Hepatocyte (in vitro differentiated cells): ENCODE measurements at regions not wholly inside any gene's neighbourhood (a gene's known extent, or its start where the extent isn't known, plus 50 kb on each side); places are given as distances from the start of the nearest gene placed in this dataset.

Experiments used
- DNase-seq: peaks from one replicate; pipeline ENCODE4 v3.0.0-alpha.2; 2016; ENCODE audit warnings: low spot score
- H2AFZ ChIP-seq: fragments of 200-600 bp; sonication (generic); 2 replicates; pipeline ENCODE4 v1.6.0; 2016; ENCODE audit warnings: antibody characterized with exemption, mild to moderate bottlenecking
- H3K27ac ChIP-seq: fragments of 200-600 bp; sonication (generic); 2 replicates; pipeline ENCODE4 v1.5.1; 2016; ENCODE audit warnings: mild to moderate bottlenecking
- H3K27me3 ChIP-seq: fragments of 200-600 bp; sonication (generic); 2 replicates; pipeline ENCODE4 v1.6.1; 2016
- H3K36me3 ChIP-seq: fragments of 200-600 bp; sonication (generic); replicated peaks from 2 replicates; pipeline ENCODE4 v1.5.1; 2016; ENCODE audit warnings: low read depth; ENCODE audit not compliant: insufficient read depth
- H3K4me1 ChIP-seq: fragments of 200-600 bp; sonication (generic); 2 replicates; pipeline ENCODE4 v1.5.1; 2016; ENCODE audit warnings: mild to moderate bottlenecking, moderate library complexity; ENCODE audit not compliant: insufficient read depth
- H3K4me2 ChIP-seq: fragments of 200-600 bp; sonication (generic); 2 replicates; pipeline ENCODE4 v1.6.0; 2016
- H3K4me3 ChIP-seq: fragments of 200-600 bp; sonication (generic); 2 replicates; pipeline ENCODE4 v1.5.1; 2016; ENCODE audit warnings: mild to moderate bottlenecking
- H3K79me2 ChIP-seq: fragments of 200-600 bp; sonication (generic); 2 replicates; pipeline ENCODE4 v1.6.0; 2017; ENCODE audit warnings: mild to moderate bottlenecking
- H3K9me2 ChIP-seq: fragments of 200-600 bp; sonication (generic); replicated peaks from 2 replicates; pipeline ENCODE4 v1.6.0; 2017; ENCODE audit warnings: mild to moderate bottlenecking; ENCODE audit not compliant: insufficient read depth
- H3K9me3 ChIP-seq: fragments of 200-600 bp; sonication (generic); 2 replicates; pipeline ENCODE4 v1.5.1; 2016; ENCODE audit warnings: low read depth, mild to moderate bottlenecking
- H4K20me1 ChIP-seq: fragments of 200-600 bp; sonication (generic); 2 replicates; pipeline ENCODE4 v1.6.0; 2016; ENCODE audit warnings: mild to moderate bottlenecking; ENCODE audit not compliant: insufficient read depth, poor library complexity, severe bottlenecking
- CTCF ChIP-seq: fragments of 200-600 bp; sonication (generic); IDR thresholded peaks from 2 replicates; pipeline ENCODE4 v1.5.1; 2016; ENCODE audit warnings: antibody characterized with exemption, mild to moderate bottlenecking; ENCODE audit not compliant: poor library complexity
- EZH2 ChIP-seq: fragments of 200-600 bp; sonication (generic); IDR thresholded peaks from 2 replicates; pipeline ENCODE4 v1.6.1; 2016; ENCODE audit warnings: antibody characterized with exemption, mild to moderate bottlenecking, borderline replicate concordance
- EZH2phosphoT487 ChIP-seq: fragments of 200-600 bp; sonication (generic); IDR thresholded peaks from one replicate; pipeline ENCODE4 v1.6.1; 2018; ENCODE audit warnings: antibody characterized with exemption, mild to moderate bottlenecking, low read depth, moderate library complexity; ENCODE audit not compliant: unreplicated experiment, severe bottlenecking
- WGBS: methylation state at CpG from one replicate; pipeline ENCODE4 v1.1.6; 2016; ENCODE audit warnings: low lambda C conversion rate; ENCODE audit errors: missing lambda C conversion rate; 5-methylcytosine and 5-hydroxymethylcytosine counted together

GRCh38 chr3:152026033-152026556 lies 152.7 kb downstream of the SUCNR1 start:
- Histone ChIP-seq H3K27me3 (no peaks in the 10 kb centered on the region), H2AFZ (no peak overlapping the region), H4K20me1 (no peaks in the 10 kb centered on the region), H3K27ac (peak overlapping the region; percentile 20), H3K4me3 (no peak overlapping the region), H3K9me2 (no peaks in the 10 kb centered on the region), H3K4me2 (no peak overlapping the region), H3K9me3 (no peaks in the 10 kb centered on the region), H3K79me2 (no peaks in the 10 kb centered on the region), H3K36me3 (no peaks in the 10 kb centered on the region), H3K4me1 (no peaks in the 10 kb centered on the region)
- TF ChIP-seq CTCF (peak; percentile 53), EZH2 (no peak), EZH2phosphoT487 (no peak)
- peak; percentile 21 for DNase-seq
- 38% methylated on average over 5 of the region's 5 CpGs for WGBS

- Histone ChIP-seq H3K9me3 (no peaks in the 10 kb centered on the region), H3K9me2 (no peaks in the 10 kb centered on the region), H3K27me3 (no peaks in the 10 kb centered on the region), H3K36me3 (no peaks in the 10 kb centered on the region), H2AFZ (no peak overlapping the region), H3K4me1 (no peaks in the 10 kb centered on the region), H3K27ac (no peak overlapping the region), H4K20me1 (no peaks in the 10 kb centered on the region), H3K4me3 (no peak overlapping the region), H3K79me2 (no peaks in the 10 kb centered on the region), H3K4me2 (no peak overlapping the region)
- no peak for DNase-seq
- no peak for TF ChIP-seq EZH2phosphoT487
- TF ChIP-seq EZH2, result no peak
- TF ChIP-seq CTCF, result no peak
- 92% methylated on average over 4 of the region's 4 CpGs for WGBS
These were observed 156.9 kb downstream of the SUCNR1 start for GRCh38 chr3:152030320-152030719.

DNA sequence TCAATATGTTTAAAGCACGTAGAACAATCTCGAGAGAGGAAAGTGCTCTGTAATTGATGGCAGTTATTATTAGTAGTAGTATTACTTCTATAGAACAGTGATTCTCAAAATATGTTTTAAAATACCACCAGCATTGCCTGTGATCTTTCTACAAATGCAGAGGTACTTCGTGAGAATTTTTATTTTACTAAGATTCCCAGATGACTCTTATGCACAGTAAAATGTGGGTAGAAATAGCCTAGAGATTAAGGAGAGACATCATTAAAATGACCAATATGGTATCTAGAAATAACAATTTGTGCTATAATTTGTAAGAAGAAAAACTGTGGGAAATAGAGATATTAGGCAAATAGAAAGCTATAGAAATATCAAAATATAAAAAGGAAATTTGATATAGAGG lies 157.9 kb downstream of the SUCNR1 start:
- no peak for DNase-seq
- Histone ChIP-seq H3K9me2 (no peaks in the 10 kb centered on the region), H4K20me1 (no peaks in the 10 kb centered on the region), H3K4me3 (no peak overlapping the region), H3K4me1 (no peaks in the 10 kb centered on the region), H2AFZ (no peak overlapping the region), H3K9me3 (no peaks in the 10 kb centered on the region), H3K4me2 (no peak overlapping the region), H3K27me3 (no peaks in the 10 kb centered on the region), H3K79me2 (no peaks in the 10 kb centered on the region), H3K27ac (no peak overlapping the region), H3K36me3 (no peaks in the 10 kb centered on the region)
- 92% methylated on average over 3 of the region's 3 CpGs for WGBS
- no peak for TF ChIP-seq EZH2
- TF ChIP-seq EZH2phosphoT487, result no peak
- no peak for TF ChIP-seq CTCF

- 86% methylated on average over 2 of the region's 2 CpGs for WGBS
- Histone ChIP-seq H3K27me3 (no peaks in the 10 kb centered on the region), H3K9me2 (no peaks in the 10 kb centered on the region), H3K9me3 (peaks cover 4% of the 10 kb centered on the region), H3K4me2 (no peak overlapping the region), H3K27ac (no peak overlapping the region), H3K36me3 (no peaks in the 10 kb centered on the region), H3K4me1 (no peaks in the 10 kb centered on the region), H4K20me1 (no peaks in the 10 kb centered on the region), H2AFZ (no peak overlapping the region), H3K4me3 (no peak overlapping the region), H3K79me2 (no peaks in the 10 kb centered on the region)
- TF ChIP-seq EZH2phosphoT487, result no peak
- no peak for DNase-seq
These were observed 163.9 kb downstream of the SUCNR1 start for GRCh38 chr3:152037297-152037696.
